ENCODE measurements at regions not wholly inside any gene's neighbourhood (a gene's known extent, or its start where the extent isn't known, plus 50 kb on each side); places are given as distances from the start of the nearest gene placed in this dataset.

DNA sequence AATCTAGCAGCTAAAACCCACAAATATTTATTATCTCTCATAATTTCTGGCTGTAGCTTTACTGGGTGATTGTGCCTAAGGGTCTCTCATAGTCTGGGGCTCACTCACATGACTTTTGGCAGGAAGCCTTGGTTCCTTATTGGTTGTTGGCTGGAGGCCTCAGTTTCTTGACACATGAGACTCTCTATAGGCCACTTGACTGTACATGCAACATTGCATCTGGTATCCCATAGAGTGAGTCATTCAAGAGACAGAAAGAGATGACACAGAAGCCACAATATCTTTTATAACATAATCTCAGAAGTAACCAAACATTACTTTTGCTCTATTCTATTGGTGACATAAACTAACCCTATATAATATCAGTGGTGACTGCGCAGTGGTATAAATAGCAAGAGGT, 128.5 kb upstream of the HNRNPU start:
- DNase-seq (ENCODE audit: low spot score) = no peak
- CTCF ChIA-PET = interaction anchor here (0.6 kb wide), 1 partner anchor 12 kb away, joined by 5 read pairs; no protein-coding TSS in a partner anchor
- no peak overlapping the region for H3K27ac ChIP-seq
- POLR2A ChIA-PET (ENCODE audit: low non-redundant PET) = no interaction called here
- TF ChIP-seq, protein P1, sequence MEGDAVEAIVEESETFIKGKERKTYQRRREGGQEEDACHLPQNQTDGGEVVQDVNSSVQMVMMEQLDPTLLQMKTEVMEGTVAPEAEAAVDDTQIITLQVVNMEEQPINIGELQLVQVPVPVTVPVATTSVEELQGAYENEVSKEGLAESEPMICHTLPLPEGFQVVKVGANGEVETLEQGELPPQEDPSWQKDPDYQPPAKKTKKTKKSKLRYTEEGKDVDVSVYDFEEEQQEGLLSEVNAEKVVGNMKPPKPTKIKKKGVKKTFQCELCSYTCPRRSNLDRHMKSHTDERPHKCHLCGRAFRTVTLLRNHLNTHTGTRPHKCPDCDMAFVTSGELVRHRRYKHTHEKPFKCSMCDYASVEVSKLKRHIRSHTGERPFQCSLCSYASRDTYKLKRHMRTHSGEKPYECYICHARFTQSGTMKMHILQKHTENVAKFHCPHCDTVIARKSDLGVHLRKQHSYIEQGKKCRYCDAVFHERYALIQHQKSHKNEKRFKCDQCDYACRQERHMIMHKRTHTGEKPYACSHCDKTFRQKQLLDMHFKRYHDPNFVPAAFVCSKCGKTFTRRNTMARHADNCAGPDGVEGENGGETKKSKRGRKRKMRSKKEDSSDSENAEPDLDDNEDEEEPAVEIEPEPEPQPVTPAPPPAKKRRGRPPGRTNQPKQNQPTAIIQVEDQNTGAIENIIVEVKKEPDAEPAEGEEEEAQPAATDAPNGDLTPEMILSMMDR (conservative IDR thresholded peaks at IDR 0.05; ENCODE audit: low read depth) = no peak

DNA sequence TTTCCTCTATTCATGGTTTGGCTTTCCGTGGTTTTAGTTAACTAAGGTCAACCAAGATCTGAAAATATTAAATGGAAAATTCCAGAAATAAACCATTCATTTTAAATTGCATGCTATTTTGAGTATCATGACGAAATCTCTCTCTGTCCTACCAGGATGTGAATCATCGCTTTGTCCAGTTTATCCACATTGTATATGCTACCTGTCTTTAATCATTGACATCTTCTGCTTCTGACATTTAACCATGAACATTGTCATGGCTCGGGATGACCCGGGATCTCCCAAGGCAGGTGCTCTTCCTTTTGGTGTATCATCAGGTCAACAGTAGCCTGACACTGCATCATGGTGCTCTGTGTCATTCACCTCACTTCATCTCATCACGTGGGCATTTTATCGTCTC, 125.5 kb upstream of the HNRNPU start:
- POLR2A ChIA-PET (ENCODE audit: low non-redundant PET) = no interaction called here
- peak; percentile 46 for DNase-seq (ENCODE audit: low spot score)
- CTCF ChIA-PET = no interaction called here
- TF ChIP-seq, protein P1 (conservative IDR thresholded peaks at IDR 0.05; ENCODE audit: low read depth) = no peak
- H3K27ac ChIP-seq = no peak overlapping the region

- TF ChIP-seq, protein P1 (conservative IDR thresholded peaks at IDR 0.05; ENCODE audit: low read depth) = no peak
- ChIA-PET CTCF (no interaction called here), POLR2A (ENCODE audit: low non-redundant PET) (no interaction called here)
- no peak for DNase-seq (ENCODE audit: low spot score)
- H3K27ac ChIP-seq = no peak overlapping the region
These were observed 124.2 kb upstream of the HNRNPU start for GRCh38 chr1:244988521-244988920.

DNA sequence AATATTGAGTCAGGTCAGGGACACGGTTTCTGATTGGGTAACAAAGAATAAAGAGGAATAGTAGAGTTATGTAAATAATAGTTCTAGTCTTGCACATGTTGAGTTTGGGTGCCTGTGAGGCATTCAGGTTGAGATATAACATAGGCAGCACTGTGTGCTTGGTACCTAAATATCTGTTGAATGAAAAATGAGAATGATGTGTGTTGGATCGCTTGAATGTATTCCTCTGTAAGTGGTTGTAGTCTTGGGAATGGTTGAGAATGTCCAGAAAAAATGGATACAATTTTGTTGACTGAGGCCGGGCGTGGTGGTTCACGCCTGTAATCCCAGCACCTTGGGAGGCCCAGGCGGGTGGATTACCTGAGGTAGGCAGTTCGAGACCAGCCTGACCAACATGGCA, 116.3 kb upstream of the HNRNPU start:
- POLR2A ChIA-PET (ENCODE audit: low non-redundant PET) = no interaction called here
- H3K27ac ChIP-seq = no peak overlapping the region
- TF ChIP-seq, protein P1 (conservative IDR thresholded peaks at IDR 0.05; ENCODE audit: low read depth) = no peak
- CTCF ChIA-PET = no interaction called here
- DNase-seq (ENCODE audit: low spot score) = no peak

- H3K27ac ChIP-seq = no peak overlapping the region
- no peak for DNase-seq (ENCODE audit: low spot score)
- ChIA-PET CTCF (no interaction called here), POLR2A (ENCODE audit: low non-redundant PET) (no interaction called here)
- TF ChIP-seq, protein P1 (conservative IDR thresholded peaks at IDR 0.05; ENCODE audit: low read depth) = no peak
These were observed 110.2 kb upstream of the HNRNPU start for GRCh38 chr1:244974550-244974949.

DNA sequence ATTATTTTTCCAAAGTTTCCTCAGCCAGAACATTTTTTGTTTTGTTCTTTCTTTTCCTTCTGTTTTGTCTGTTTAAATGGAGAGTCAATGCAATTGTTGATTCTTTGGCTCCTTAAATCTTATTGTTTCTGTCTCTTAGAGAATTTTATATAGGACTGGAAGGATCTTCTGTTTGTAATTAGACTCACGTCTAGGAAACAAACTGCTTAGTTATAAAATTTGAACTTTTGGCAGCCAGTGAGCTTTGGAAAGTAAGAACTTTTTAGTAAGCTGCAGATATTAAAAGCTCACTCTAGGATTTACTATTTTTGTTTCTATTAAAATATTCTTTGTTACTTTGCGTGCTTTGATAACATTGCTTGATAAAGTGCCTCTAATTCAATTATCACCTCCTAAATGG, 109.8 kb upstream of the HNRNPU start:
- POLR2A ChIA-PET (ENCODE audit: low non-redundant PET) = no interaction called here
- TF ChIP-seq, protein P1 (conservative IDR thresholded peaks at IDR 0.05; ENCODE audit: low read depth) = no peak
- no peak overlapping the region for H3K27ac ChIP-seq
- DNase-seq (ENCODE audit: low spot score) = no peak
- CTCF ChIA-PET = no interaction called here

Data from RWPE1 (cell line).